ENCODE measurements at regions not wholly inside any gene's neighbourhood (a gene's known extent, or its start where the extent isn't known, plus 50 kb on each side); places are given as distances from the start of the nearest gene placed in this dataset.

- no peak overlapping the region for H3K4me3 ChIP-seq (ENCODE audit: low read length)
- no peak for DNase-seq (ENCODE audit: low read depth, low spot score)
Measured at GRCh38 chr13:85095418-85096272, 703.6 kb downstream of the SLITRK6 start.

GRCh38 chr13:85093808-85094207 is 705.4 kb downstream of the SLITRK6 start:
- no peak overlapping the region for H3K4me3 ChIP-seq (ENCODE audit: low read length)
- no peak for DNase-seq (ENCODE audit: low read depth, low spot score)

GRCh38 chr13:85091631-85092234 is 707.5 kb downstream of the SLITRK6 start:
- H3K4me3 ChIP-seq (ENCODE audit: low read length), result no peak overlapping the region
- DNase-seq (ENCODE audit: low read depth, low spot score), result no peak

GRCh38 chr13:85089186-85089585 is 710.0 kb downstream of the SLITRK6 start:
- no peak overlapping the region for H3K4me3 ChIP-seq (ENCODE audit: low read length)
- no peak for DNase-seq (ENCODE audit: low read depth, low spot score)

- no peak overlapping the region for H3K4me3 ChIP-seq (ENCODE audit: low read length)
- no peak for DNase-seq (ENCODE audit: low read depth, low spot score)
Measured at GRCh38 chr13:85080691-85081090, 718.5 kb downstream of the SLITRK6 start.

- no peak overlapping the region for H3K4me3 ChIP-seq (ENCODE audit: low read length)
- no peak for DNase-seq (ENCODE audit: low read depth, low spot score)
Measured at GRCh38 chr13:85076343-85076742, 722.9 kb downstream of the SLITRK6 start.

- DNase-seq (ENCODE audit: low read depth, low spot score), result no peak
Measured at GRCh38 chr13:85074543-85075313, 724.5 kb downstream of the SLITRK6 start.

GRCh38 chr13:85068231-85068630 is 731.0 kb downstream of the SLITRK6 start:
- H3K4me3 ChIP-seq (ENCODE audit: low read length), result no peak overlapping the region
- no peak for DNase-seq (ENCODE audit: low read depth, low spot score)

More at GRCh38 chr13:85074543-85075313, 724.5 kb downstream of the SLITRK6 start:
- H3K4me3 ChIP-seq (ENCODE audit: low read length), result no peak overlapping the region

- no peak for DNase-seq (ENCODE audit: low read depth, low spot score)
- no peak overlapping the region for H3K4me3 ChIP-seq (ENCODE audit: low read length)
Measured at GRCh38 chr13:85040215-85040614, 759.0 kb downstream of the SLITRK6 start.

GRCh38 chr13:85031771-85032170 is 767.4 kb downstream of the SLITRK6 start:
- DNase-seq (ENCODE audit: low read depth, low spot score), result no peak
- H3K4me3 ChIP-seq (ENCODE audit: low read length), result no peak overlapping the region

GRCh38 chr13:85028035-85028434 is 771.2 kb downstream of the SLITRK6 start:
- no peak overlapping the region for H3K4me3 ChIP-seq (ENCODE audit: low read length)
- DNase-seq (ENCODE audit: low read depth, low spot score), result no peak

- H3K4me3 ChIP-seq (ENCODE audit: low read length), result no peak overlapping the region
- DNase-seq (ENCODE audit: low read depth, low spot score), result no peak
Measured at GRCh38 chr13:85019121-85019520, 780.1 kb downstream of the SLITRK6 start.

GRCh38 chr13:85013006-85013405 is 786.2 kb downstream of the SLITRK6 start:
- no peak overlapping the region for H3K4me3 ChIP-seq (ENCODE audit: low read length)
- DNase-seq (ENCODE audit: low read depth, low spot score), result no peak

- no peak for DNase-seq (ENCODE audit: low read depth, low spot score)
- no peak overlapping the region for H3K4me3 ChIP-seq (ENCODE audit: low read length)
Measured at GRCh38 chr13:85009447-85009846, 789.8 kb downstream of the SLITRK6 start.

- no peak for DNase-seq (ENCODE audit: low read depth, low spot score)
- H3K4me3 ChIP-seq (ENCODE audit: low read length), result no peak overlapping the region
Measured at GRCh38 chr13:84999252-84999651, 800.0 kb downstream of the SLITRK6 start.

- no peak for DNase-seq (ENCODE audit: low read depth, low spot score)
- no peak overlapping the region for H3K4me3 ChIP-seq (ENCODE audit: low read length)
Measured at GRCh38 chr13:84998681-84999080, 800.5 kb downstream of the SLITRK6 start.

GRCh38 chr13:84997858-84998257 is 801.4 kb downstream of the SLITRK6 start:
- DNase-seq (ENCODE audit: low read depth, low spot score), result no peak

GRCh38 chr13:84994582-84994981 is 804.6 kb downstream of the SLITRK6 start:
- DNase-seq (ENCODE audit: low read depth, low spot score), result no peak

More at GRCh38 chr13:84997858-84998257, 801.4 kb downstream of the SLITRK6 start:
- H3K4me3 ChIP-seq (ENCODE audit: low read length), result no peak overlapping the region

GRCh38 chr13:84985860-84986259 is 813.4 kb downstream of the SLITRK6 start:
- no peak overlapping the region for H3K4me3 ChIP-seq (ENCODE audit: low read length)
- no peak for DNase-seq (ENCODE audit: low read depth, low spot score)

More at GRCh38 chr13:84994582-84994981, 804.6 kb downstream of the SLITRK6 start:
- H3K4me3 ChIP-seq (ENCODE audit: low read length), result no peak overlapping the region

- H3K4me3 ChIP-seq (ENCODE audit: low read length), result no peak overlapping the region
- no peak for DNase-seq (ENCODE audit: low read depth, low spot score)
Measured at GRCh38 chr13:84983321-84983720, 815.9 kb downstream of the SLITRK6 start.

Data from Jurkat, Clone E6-1 (cell line).